GM23338 (cell line): ENCODE measurements at regions not wholly inside any gene's neighbourhood (a gene's known extent, or its start where the extent isn't known, plus 50 kb on each side); places are given as distances from the start of the nearest gene placed in this dataset.

Experiments used
- CREB1 ChIP-seq: fragments of 250-450 bp; sonication (Bioruptor Pico); IDR thresholded peaks from 2 replicates; pipeline ENCODE4 v1.5.0; 2020; ENCODE audit warnings: low read depth, mild to moderate bottlenecking, moderate library complexity
- CTCF ChIP-seq, 2 experiments: fragments of 200-600 bp in 1 of 2; sonication (generic) in 1 of 2; conservative IDR thresholded peaks; 2 replicates each; pipeline versions ENCODE4 v1.5.1 to v1.6.1; 2016 to 2017; ENCODE audit warnings: antibody characterized with exemption in 2 of 2, low read depth in 2 of 2, mild to moderate bottlenecking in 2 of 2, moderate library complexity in 1 of 2
- ETS1 ChIP-seq: IDR thresholded peaks from 2 replicates; pipeline ENCODE4 v1.6.1; 2016; ENCODE audit warnings: antibody characterized with exemption
- EZH2 ChIP-seq: fragments of 200-600 bp; sonication (generic); IDR thresholded peaks from one replicate; pipeline ENCODE4 v1.8.0; 2017; ENCODE audit warnings: antibody characterized with exemption, mild to moderate bottlenecking, low read depth; ENCODE audit not compliant: unreplicated experiment
- EZH2phosphoT487 ChIP-seq: fragments of 200-600 bp; sonication (generic); IDR thresholded peaks from one replicate; pipeline ENCODE4 v1.8.1; 2018; ENCODE audit warnings: antibody characterized with exemption; ENCODE audit not compliant: unreplicated experiment
- JUNB ChIP-seq: IDR thresholded peaks from one replicate; pipeline ENCODE4 v1.6.1; 2016; ENCODE audit warnings: antibody characterized with exemption; ENCODE audit not compliant: unreplicated experiment
- NANOG ChIP-seq: IDR thresholded peaks from 2 replicates; pipeline ENCODE4 v1.6.1; 2016; ENCODE audit warnings: antibody characterized with exemption, borderline replicate concordance
- POLR2AphosphoS5 ChIP-seq: IDR thresholded peaks from 2 replicates; pipeline ENCODE4 v1.6.1; 2016; ENCODE audit warnings: antibody characterized with exemption, low read depth
- STAT1 ChIP-seq: IDR thresholded peaks from one replicate; pipeline ENCODE4 v1.6.1; 2016; ENCODE audit warnings: antibody characterized with exemption; ENCODE audit not compliant: unreplicated experiment
- ZNF114 ChIP-seq: fragments of 250-450 bp; sonication (Bioruptor Pico); IDR thresholded peaks from 2 replicates; pipeline ENCODE4 v1.5.0; 2020; ENCODE audit warnings: mild to moderate bottlenecking, moderate library complexity
- ZNF331 ChIP-seq: fragments of 250-450 bp; sonication (Bioruptor Pico); IDR thresholded peaks from 2 replicates; pipeline ENCODE4 v1.5.0; 2020; ENCODE audit warnings: low read depth, mild to moderate bottlenecking, moderate library complexity
- ZNF462 ChIP-seq: fragments of 250-450 bp; sonication (Bioruptor Pico); IDR thresholded peaks from 2 replicates; pipeline ENCODE4 v1.5.0; 2020; ENCODE audit warnings: mild to moderate bottlenecking, moderate library complexity
- TF ChIP-seq, protein P1 (sequence below): IDR thresholded peaks from one replicate; pipeline ENCODE4 v1.6.1; 2018; ENCODE audit warnings: antibody characterized with exemption; ENCODE audit not compliant: unreplicated experiment

DNA sequence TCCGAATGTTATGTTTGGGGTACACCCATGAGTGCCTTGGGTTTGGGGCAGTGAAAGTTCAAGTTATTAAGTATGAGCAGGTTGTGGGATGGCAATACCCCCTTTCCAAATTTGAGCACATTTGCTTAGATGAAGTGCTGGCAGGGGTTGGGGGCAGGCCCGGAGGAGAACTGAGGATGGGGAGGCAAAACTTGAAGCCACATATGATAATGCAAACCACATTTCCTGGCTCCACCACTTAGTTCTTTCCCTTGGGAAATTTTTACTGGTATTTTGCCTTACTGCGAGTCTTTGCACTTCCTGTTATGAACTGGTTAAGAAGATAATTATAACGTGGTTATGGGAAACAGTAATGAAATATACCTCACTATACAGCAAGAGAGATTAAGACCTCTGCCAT is 336.0 kb upstream of the ONECUT1 start:
- TF ChIP-seq CTCF (conservative IDR thresholded peaks at IDR 0.05; ENCODE audit: low read depth in 2 of 2) (no peak), EZH2 (no peak), EZH2phosphoT487 (no peak), POLR2AphosphoS5 (no peak), JUNB (no peak), NANOG (no peak), CREB1 (CRISPR knock-in tag) (no peak), ZNF114 (CRISPR knock-in tag) (no peak), ZNF331 (CRISPR knock-in tag) (no peak), ETS1 (no peak), STAT1 (no peak), ZNF462 (CRISPR knock-in tag) (no peak)
- TF ChIP-seq, protein P1, sequence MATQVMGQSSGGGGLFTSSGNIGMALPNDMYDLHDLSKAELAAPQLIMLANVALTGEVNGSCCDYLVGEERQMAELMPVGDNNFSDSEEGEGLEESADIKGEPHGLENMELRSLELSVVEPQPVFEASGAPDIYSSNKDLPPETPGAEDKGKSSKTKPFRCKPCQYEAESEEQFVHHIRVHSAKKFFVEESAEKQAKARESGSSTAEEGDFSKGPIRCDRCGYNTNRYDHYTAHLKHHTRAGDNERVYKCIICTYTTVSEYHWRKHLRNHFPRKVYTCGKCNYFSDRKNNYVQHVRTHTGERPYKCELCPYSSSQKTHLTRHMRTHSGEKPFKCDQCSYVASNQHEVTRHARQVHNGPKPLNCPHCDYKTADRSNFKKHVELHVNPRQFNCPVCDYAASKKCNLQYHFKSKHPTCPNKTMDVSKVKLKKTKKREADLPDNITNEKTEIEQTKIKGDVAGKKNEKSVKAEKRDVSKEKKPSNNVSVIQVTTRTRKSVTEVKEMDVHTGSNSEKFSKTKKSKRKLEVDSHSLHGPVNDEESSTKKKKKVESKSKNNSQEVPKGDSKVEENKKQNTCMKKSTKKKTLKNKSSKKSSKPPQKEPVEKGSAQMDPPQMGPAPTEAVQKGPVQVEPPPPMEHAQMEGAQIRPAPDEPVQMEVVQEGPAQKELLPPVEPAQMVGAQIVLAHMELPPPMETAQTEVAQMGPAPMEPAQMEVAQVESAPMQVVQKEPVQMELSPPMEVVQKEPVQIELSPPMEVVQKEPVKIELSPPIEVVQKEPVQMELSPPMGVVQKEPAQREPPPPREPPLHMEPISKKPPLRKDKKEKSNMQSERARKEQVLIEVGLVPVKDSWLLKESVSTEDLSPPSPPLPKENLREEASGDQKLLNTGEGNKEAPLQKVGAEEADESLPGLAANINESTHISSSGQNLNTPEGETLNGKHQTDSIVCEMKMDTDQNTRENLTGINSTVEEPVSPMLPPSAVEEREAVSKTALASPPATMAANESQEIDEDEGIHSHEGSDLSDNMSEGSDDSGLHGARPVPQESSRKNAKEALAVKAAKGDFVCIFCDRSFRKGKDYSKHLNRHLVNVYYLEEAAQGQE, result no peak
